Endodermal cell (in vitro differentiated cells): ENCODE measurements at regions not wholly inside any gene's neighbourhood (a gene's known extent, or its start where the extent isn't known, plus 50 kb on each side); places are given as distances from the start of the nearest gene placed in this dataset.

Source experiments
- DNase-seq: peaks from one replicate; pipeline ENCODE4 v3.0.0-alpha.2; 2017
- H3K27ac ChIP-seq: 2 replicates; pipeline ENCODE4 v1.5.1; 2013; ENCODE audit warnings: mild to moderate bottlenecking, low read depth, low read length, moderate library complexity
- H3K27me3 ChIP-seq: 2 replicates; pipeline ENCODE4 v1.6.1; 2013; ENCODE audit warnings: mild to moderate bottlenecking, low read length, moderate library complexity; ENCODE audit not compliant: insufficient read depth, control insufficient read depth, poor library complexity, severe bottlenecking
- H3K36me3 ChIP-seq: 2 replicates; pipeline ENCODE4 v1.7.0; 2013; ENCODE audit warnings: mild to moderate bottlenecking, low read length, moderate library complexity; ENCODE audit not compliant: control insufficient read depth, insufficient read depth
- H3K4me1 ChIP-seq: one replicate; pipeline ENCODE4 v1.7.0; 2013; ENCODE audit warnings: low read length; ENCODE audit not compliant: control insufficient read depth, insufficient read depth
- H3K4me3 ChIP-seq: 2 replicates; pipeline ENCODE4 v1.5.1; 2013; ENCODE audit warnings: mild to moderate bottlenecking, low read length, moderate library complexity
- H3K9ac ChIP-seq: 2 replicates; pipeline ENCODE4 v1.6.1; 2013; ENCODE audit warnings: mild to moderate bottlenecking, low read length, moderate library complexity; ENCODE audit not compliant: poor library complexity, severe bottlenecking; ENCODE audit errors: extremely low read depth
- H3K9me3 ChIP-seq: 2 replicates; pipeline ENCODE4 v1.6.1; 2013; ENCODE audit warnings: mild to moderate bottlenecking, low read length, moderate library complexity; ENCODE audit not compliant: control insufficient read depth
- H3K27ac Mint-ChIP-seq: 2 replicates; pipeline ENCODE4 v1.8.0; 2020; ENCODE audit warnings: mixed read lengths
- H3K27me3 Mint-ChIP-seq: 2 replicates; pipeline ENCODE4 v1.8.0; 2021; ENCODE audit warnings: mild to moderate bottlenecking, mixed read lengths; ENCODE audit not compliant: insufficient read depth
- H3K36me3 Mint-ChIP-seq: 2 replicates; pipeline ENCODE4 v1.8.0; 2020; ENCODE audit warnings: low read depth, mixed read lengths
- H3K4me1 Mint-ChIP-seq: 2 replicates; pipeline ENCODE4 v1.8.0; 2020; ENCODE audit warnings: mixed read lengths
- H3K4me3 Mint-ChIP-seq: 2 replicates; pipeline ENCODE4 v1.8.0; 2020; ENCODE audit warnings: mild to moderate bottlenecking, moderate library complexity, mixed read lengths
- H3K9me3 Mint-ChIP-seq: 2 replicates; pipeline ENCODE4 v1.8.0; 2020; ENCODE audit warnings: mild to moderate bottlenecking, mixed read lengths
- CTCF ChIP-seq: fragments of 200-600 bp; sonication (generic); conservative IDR thresholded peaks from 2 replicates; pipeline ENCODE4 v1.5.0; 2021; ENCODE audit warnings: antibody characterized with exemption, mild to moderate bottlenecking
- WGBS, 2 experiments: methylation state at CpG; one replicate each; pipeline versions ENCODE4 v1.1.5 to v1.1.7; 2013; ENCODE audit warnings: missing lambda C conversion rate in 2 of 2, mixed read lengths in 1 of 2; ENCODE audit not compliant: insufficient coverage in 1 of 2, insufficient read length in 1 of 2; 5-methylcytosine and 5-hydroxymethylcytosine counted together

- no peak for DNase-seq
- peaks cover 10% of the 10 kb centered on the region for H3K9me3 Mint-ChIP-seq
- Histone ChIP-seq H3K9ac (no peak overlapping the region), H3K4me1 (no peaks in the 10 kb centered on the region), H3K36me3 (no peaks in the 10 kb centered on the region), H3K9me3 (no peaks in the 10 kb centered on the region), H3K27ac (no peak overlapping the region), H3K4me3 (no peak overlapping the region), H3K27me3 (no peaks in the 10 kb centered on the region)
- no peak for TF ChIP-seq CTCF
- WGBS, 2 experiments, result 88 to 93% methylated on average over 3 of the region's 3 CpGs
- no peaks in the 10 kb centered on the region for H3K36me3 Mint-ChIP-seq
- no peaks in the 10 kb centered on the region for H3K27me3 Mint-ChIP-seq
- H3K4me3 Mint-ChIP-seq, result no peak overlapping the region
- H3K4me1 Mint-ChIP-seq, result no peaks in the 10 kb centered on the region
- no peak overlapping the region for H3K27ac Mint-ChIP-seq
Observed at GRCh38 chr3:26247712-26248111, 374.9 kb upstream of the LRRC3B start.

GRCh38 chr3:26252001-26252400 is 370.6 kb upstream of the LRRC3B start:
- H3K4me1 ChIP-seq, result no peaks in the 10 kb centered on the region
- Mint-ChIP-seq H3K4me3 (no peak overlapping the region), H3K27me3 (no peaks in the 10 kb centered on the region), H3K36me3 (no peaks in the 10 kb centered on the region), H3K9me3 (no peaks in the 10 kb centered on the region), H3K4me1 (no peaks in the 10 kb centered on the region), H3K27ac (no peak overlapping the region)
- no peak overlapping the region for H3K4me3 ChIP-seq
- DNase-seq, result no peak
- no peaks in the 10 kb centered on the region for H3K9me3 ChIP-seq
- no peak overlapping the region for H3K27ac ChIP-seq
- no peak for TF ChIP-seq CTCF
- no peaks in the 10 kb centered on the region for H3K27me3 ChIP-seq
- H3K9ac ChIP-seq, result no peak overlapping the region
- 95 to 100% methylated on average over 3 to 4 of the region's 4 CpGs for WGBS, 2 experiments
- H3K36me3 ChIP-seq, result no peaks in the 10 kb centered on the region

GRCh38 chr3:26256224-26256623 is 366.3 kb upstream of the LRRC3B start:
- no peak overlapping the region for H3K9ac ChIP-seq
- H3K9me3 ChIP-seq, result no peaks in the 10 kb centered on the region
- no peak for TF ChIP-seq CTCF
- no peaks in the 10 kb centered on the region for H3K4me1 Mint-ChIP-seq
- no peaks in the 10 kb centered on the region for H3K36me3 Mint-ChIP-seq
- no peaks in the 10 kb centered on the region for H3K4me1 ChIP-seq
- H3K27me3 ChIP-seq, result no peaks in the 10 kb centered on the region
- H3K36me3 ChIP-seq, result no peaks in the 10 kb centered on the region
- H3K27ac ChIP-seq, result no peak overlapping the region
- 81 to 88% methylated on average over 3 of the region's 3 CpGs for WGBS, 2 experiments
- no peak overlapping the region for H3K4me3 ChIP-seq
- DNase-seq, result no peak
- no peak overlapping the region for H3K27ac Mint-ChIP-seq
- H3K4me3 Mint-ChIP-seq, result no peak overlapping the region
- H3K9me3 Mint-ChIP-seq, result no peaks in the 10 kb centered on the region
- H3K27me3 Mint-ChIP-seq, result no peaks in the 10 kb centered on the region
